Keratinocyte (primary cell): ENCODE measurements at regions not wholly inside any gene's neighbourhood (a gene's known extent, or its start where the extent isn't known, plus 50 kb on each side); places are given as distances from the start of the nearest gene placed in this dataset.

Experiments used
- EZH2 ChIP-seq: IDR thresholded peaks from one replicate; pipeline ENCODE4 v1.6.1; 2012; ENCODE audit warnings: inconsistent platforms, mild to moderate bottlenecking, low read length, moderate library complexity
- TF ChIP-seq, protein P1 (sequence below), 3 experiments: IDR thresholded peaks in 1 of 3; conservative IDR thresholded peaks in 1 of 3; optimal IDR thresholded peaks in 1 of 3; 2 replicates in 2 of 3; 3 replicates in 1 of 3; pipeline versions ENCODE3 to v1.5.1; 2011; ENCODE audit warnings: low read length in 3 of 3, mild to moderate bottlenecking in 3 of 3, moderate library complexity in 2 of 3, control low read depth in 1 of 3, inconsistent platforms in 1 of 3; ENCODE audit not compliant: insufficient read depth in 2 of 3; ENCODE audit errors: extremely low read depth in 1 of 3

DNA sequence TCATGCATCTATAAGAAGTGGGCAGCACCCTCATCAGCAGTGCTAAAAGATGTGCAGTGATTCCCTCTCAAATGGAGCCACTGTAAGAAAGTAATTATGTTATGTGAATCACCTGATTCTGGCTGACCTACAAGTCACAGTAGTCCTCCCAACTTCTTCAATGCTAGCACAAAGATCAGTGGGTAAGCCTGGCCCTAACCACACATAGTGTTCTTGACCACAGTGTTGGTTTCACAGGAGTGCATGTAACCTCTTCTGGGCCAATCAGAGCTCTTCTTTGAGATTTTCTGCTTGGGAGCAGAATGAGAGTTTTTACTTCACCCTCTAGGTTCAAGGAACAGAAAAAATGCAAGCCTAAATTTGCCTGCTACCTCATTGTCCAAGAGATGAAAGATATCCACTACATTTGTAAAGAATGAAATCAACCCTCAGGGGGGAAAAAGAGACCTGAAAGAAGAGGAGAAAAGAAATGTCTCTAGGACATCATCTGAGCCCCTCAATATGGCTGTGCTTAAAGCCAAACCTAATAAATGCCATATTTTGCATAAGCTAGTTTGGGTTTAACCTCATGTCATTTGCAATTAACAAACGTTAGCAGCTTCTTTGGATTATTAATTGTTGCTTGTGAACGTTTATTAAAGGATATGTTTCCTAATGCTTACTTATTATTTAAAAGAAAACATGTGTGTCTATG is 65.3 kb upstream of the ADRB2 start:
- TF ChIP-seq, protein P1, sequence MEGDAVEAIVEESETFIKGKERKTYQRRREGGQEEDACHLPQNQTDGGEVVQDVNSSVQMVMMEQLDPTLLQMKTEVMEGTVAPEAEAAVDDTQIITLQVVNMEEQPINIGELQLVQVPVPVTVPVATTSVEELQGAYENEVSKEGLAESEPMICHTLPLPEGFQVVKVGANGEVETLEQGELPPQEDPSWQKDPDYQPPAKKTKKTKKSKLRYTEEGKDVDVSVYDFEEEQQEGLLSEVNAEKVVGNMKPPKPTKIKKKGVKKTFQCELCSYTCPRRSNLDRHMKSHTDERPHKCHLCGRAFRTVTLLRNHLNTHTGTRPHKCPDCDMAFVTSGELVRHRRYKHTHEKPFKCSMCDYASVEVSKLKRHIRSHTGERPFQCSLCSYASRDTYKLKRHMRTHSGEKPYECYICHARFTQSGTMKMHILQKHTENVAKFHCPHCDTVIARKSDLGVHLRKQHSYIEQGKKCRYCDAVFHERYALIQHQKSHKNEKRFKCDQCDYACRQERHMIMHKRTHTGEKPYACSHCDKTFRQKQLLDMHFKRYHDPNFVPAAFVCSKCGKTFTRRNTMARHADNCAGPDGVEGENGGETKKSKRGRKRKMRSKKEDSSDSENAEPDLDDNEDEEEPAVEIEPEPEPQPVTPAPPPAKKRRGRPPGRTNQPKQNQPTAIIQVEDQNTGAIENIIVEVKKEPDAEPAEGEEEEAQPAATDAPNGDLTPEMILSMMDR (optimal IDR thresholded peaks at IDR 0.05 in 1 of 3, IDR thresholded peaks at IDR 0.05 in 1 of 3, conservative IDR thresholded peaks at IDR 0.05 in 1 of 3; ENCODE audit: extremely low read depth in 1 of 3, insufficient read depth in 2 of 3, low read length in 3 of 3) = no peak
- TF ChIP-seq EZH2 = no peak
